ENCODE measurements at regions not wholly inside any gene's neighbourhood (a gene's known extent, or its start where the extent isn't known, plus 50 kb on each side); places are given as distances from the start of the nearest gene placed in this dataset.

- no peak overlapping the region for H3K9ac ChIP-seq (ENCODE audit: low read length in 3 of 3)
- TF ChIP-seq, protein P1, sequence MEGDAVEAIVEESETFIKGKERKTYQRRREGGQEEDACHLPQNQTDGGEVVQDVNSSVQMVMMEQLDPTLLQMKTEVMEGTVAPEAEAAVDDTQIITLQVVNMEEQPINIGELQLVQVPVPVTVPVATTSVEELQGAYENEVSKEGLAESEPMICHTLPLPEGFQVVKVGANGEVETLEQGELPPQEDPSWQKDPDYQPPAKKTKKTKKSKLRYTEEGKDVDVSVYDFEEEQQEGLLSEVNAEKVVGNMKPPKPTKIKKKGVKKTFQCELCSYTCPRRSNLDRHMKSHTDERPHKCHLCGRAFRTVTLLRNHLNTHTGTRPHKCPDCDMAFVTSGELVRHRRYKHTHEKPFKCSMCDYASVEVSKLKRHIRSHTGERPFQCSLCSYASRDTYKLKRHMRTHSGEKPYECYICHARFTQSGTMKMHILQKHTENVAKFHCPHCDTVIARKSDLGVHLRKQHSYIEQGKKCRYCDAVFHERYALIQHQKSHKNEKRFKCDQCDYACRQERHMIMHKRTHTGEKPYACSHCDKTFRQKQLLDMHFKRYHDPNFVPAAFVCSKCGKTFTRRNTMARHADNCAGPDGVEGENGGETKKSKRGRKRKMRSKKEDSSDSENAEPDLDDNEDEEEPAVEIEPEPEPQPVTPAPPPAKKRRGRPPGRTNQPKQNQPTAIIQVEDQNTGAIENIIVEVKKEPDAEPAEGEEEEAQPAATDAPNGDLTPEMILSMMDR (IDR thresholded peaks at IDR 0.05; ENCODE audit: borderline replicate concordance, extremely low read depth, insufficient read depth), result no peak
- H3K27ac ChIP-seq (ENCODE audit: low read depth in 2 of 2, low read length in 2 of 2), result no peak overlapping the region
- no peak overlapping the region for H3K4me3 ChIP-seq (ENCODE audit: low read length in 3 of 3)
- no peaks in the 10 kb centered on the region for H3K27me3 ChIP-seq (ENCODE audit: control insufficient read depth, insufficient read depth, low read length)
- FAIRE-seq (no peak), DNase-seq (no peak)
- no peaks in the 10 kb centered on the region for H3K4me1 ChIP-seq (ENCODE audit: control insufficient read depth in 2 of 3, insufficient read depth in 2 of 3, low read depth in 1 of 3, low read length in 3 of 3)
- intact Hi-C loops (cut with DNase I), result no loop called here
- no peaks in the 10 kb centered on the region for H3K36me3 ChIP-seq (ENCODE audit: control insufficient read depth in 2 of 3, insufficient read depth in 3 of 3, low read length in 3 of 3)
- no peaks in the 10 kb centered on the region for H3K9me3 ChIP-seq (ENCODE audit: control insufficient read depth in 2 of 3, insufficient read depth in 1 of 3, low read length in 3 of 3)
Observed at GRCh38 chr12:127118251-127118650, 1148.7 kb upstream of the TMEM132C start.

- H3K36me3 ChIP-seq (ENCODE audit: control insufficient read depth in 2 of 3, insufficient read depth in 3 of 3, low read length in 3 of 3), result no peaks in the 10 kb centered on the region
- no peaks in the 10 kb centered on the region for H3K9me3 ChIP-seq (ENCODE audit: control insufficient read depth in 2 of 3, insufficient read depth in 1 of 3, low read length in 3 of 3)
- H3K4me1 ChIP-seq (ENCODE audit: control insufficient read depth in 2 of 3, insufficient read depth in 2 of 3, low read depth in 1 of 3, low read length in 3 of 3), result no peaks in the 10 kb centered on the region
- no peak overlapping the region for H3K4me3 ChIP-seq (ENCODE audit: low read length in 3 of 3)
- no peak overlapping the region for H3K27ac ChIP-seq (ENCODE audit: low read depth in 2 of 2, low read length in 2 of 2)
- DNase-seq (no peak), FAIRE-seq (no peak)
- no peaks in the 10 kb centered on the region for H3K27me3 ChIP-seq (ENCODE audit: control insufficient read depth, insufficient read depth, low read length)
- TF ChIP-seq, protein P1 (IDR thresholded peaks at IDR 0.05; ENCODE audit: borderline replicate concordance, extremely low read depth, insufficient read depth), result no peak
- no peak overlapping the region for H3K9ac ChIP-seq (ENCODE audit: low read length in 3 of 3)
- intact Hi-C loops (cut with DNase I), result no loop called here
Observed at GRCh38 chr12:127119600-127120140, 1147.3 kb upstream of the TMEM132C start.

DNA sequence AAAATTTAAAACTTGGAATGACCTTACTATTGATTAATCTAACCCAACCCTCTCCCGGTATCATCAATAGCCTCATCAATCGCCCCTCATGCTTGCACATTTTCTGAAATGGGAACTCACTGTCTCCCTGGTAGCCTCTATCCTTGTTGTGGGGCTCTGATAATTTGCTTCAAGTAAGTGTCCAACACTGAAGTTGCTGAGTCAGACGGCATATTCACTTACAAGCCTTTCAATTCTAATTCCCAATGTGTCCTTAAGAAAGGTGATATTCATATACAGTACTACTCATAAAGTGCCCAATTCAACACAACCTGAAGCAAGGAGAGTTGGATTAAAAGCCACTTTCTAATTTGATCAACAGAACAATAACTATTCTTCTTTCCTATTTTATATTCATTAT is 1146.1 kb upstream of the TMEM132C start:
- DNase-seq (no peak), FAIRE-seq (no peak)
- H3K27me3 ChIP-seq (ENCODE audit: control insufficient read depth, insufficient read depth, low read length), result no peaks in the 10 kb centered on the region
- intact Hi-C loops (cut with DNase I), result no loop called here
- H3K27ac ChIP-seq (ENCODE audit: low read depth in 2 of 2, low read length in 2 of 2), result no peak overlapping the region
- no peaks in the 10 kb centered on the region for H3K36me3 ChIP-seq (ENCODE audit: control insufficient read depth in 2 of 3, insufficient read depth in 3 of 3, low read length in 3 of 3)
- H3K4me1 ChIP-seq (ENCODE audit: control insufficient read depth in 2 of 3, insufficient read depth in 2 of 3, low read depth in 1 of 3, low read length in 3 of 3), result no peaks in the 10 kb centered on the region
- no peak overlapping the region for H3K4me3 ChIP-seq (ENCODE audit: low read length in 3 of 3)
- no peaks in the 10 kb centered on the region for H3K9me3 ChIP-seq (ENCODE audit: control insufficient read depth in 2 of 3, insufficient read depth in 1 of 3, low read length in 3 of 3)
- TF ChIP-seq, protein P1 (IDR thresholded peaks at IDR 0.05; ENCODE audit: borderline replicate concordance, extremely low read depth, insufficient read depth), result no peak
- no peak overlapping the region for H3K9ac ChIP-seq (ENCODE audit: low read length in 3 of 3)

- TF ChIP-seq, protein P1 (IDR thresholded peaks at IDR 0.05; ENCODE audit: borderline replicate concordance, extremely low read depth, insufficient read depth), result no peak
- FAIRE-seq (no peak), DNase-seq (no peak)
- Histone ChIP-seq H3K27me3 (ENCODE audit: control insufficient read depth, insufficient read depth, low read length) (no peaks in the 10 kb centered on the region), H3K9ac (ENCODE audit: low read length in 3 of 3) (no peak overlapping the region), H3K36me3 (ENCODE audit: control insufficient read depth in 2 of 3, insufficient read depth in 3 of 3, low read length in 3 of 3) (no peaks in the 10 kb centered on the region), H3K4me1 (ENCODE audit: control insufficient read depth in 2 of 3, insufficient read depth in 2 of 3, low read depth in 1 of 3, low read length in 3 of 3) (no peaks in the 10 kb centered on the region), H3K9me3 (ENCODE audit: control insufficient read depth in 2 of 3, insufficient read depth in 1 of 3, low read length in 3 of 3) (no peaks in the 10 kb centered on the region), H3K4me3 (ENCODE audit: low read length in 3 of 3) (no peak overlapping the region), H3K27ac (ENCODE audit: low read depth in 2 of 2, low read length in 2 of 2) (no peak overlapping the region)
- intact Hi-C loops (cut with DNase I), result no loop called here
Observed at GRCh38 chr12:127121494-127122084, 1145.4 kb upstream of the TMEM132C start.
